ENCODE measurements at regions not wholly inside any gene's neighbourhood (a gene's known extent, or its start where the extent isn't known, plus 50 kb on each side); places are given as distances from the start of the nearest gene placed in this dataset.
"Not testable (repeated sequence)": the region's sequence is repeated elsewhere in the genome, so short reads cannot be mapped to it uniquely, and the experiment has no call there.

GRCh38 chr1:240722788-240723187 lies 110.8 kb upstream of the GREM2 start:
- Histone ChIP-seq H3K9me3 (no peaks in the 10 kb centered on the region), H3K36me3 (no peaks in the 10 kb centered on the region), H3K27ac (no peak overlapping the region), H3K4me3 (no peak overlapping the region), H3K4me1 (no peaks in the 10 kb centered on the region), H3K27me3 (ENCODE audit: low read depth) (no peaks in the 10 kb centered on the region)
- no peak for DNase-seq
- ATAC-seq: no peak
- intact Hi-C loops (cut with DNase I): no loop called here
- no peak for TF ChIP-seq CTCF (IDR thresholded peaks at IDR 0.05)

- no peak for TF ChIP-seq CTCF (IDR thresholded peaks at IDR 0.05)
Observed at GRCh38 chr1:240720976-240721375, 109.0 kb upstream of the GREM2 start.

GRCh38 chr1:240719953-240720700 lies 108.2 kb upstream of the GREM2 start:
- TF ChIP-seq CTCF (IDR thresholded peaks at IDR 0.05): no peak
- no peaks in the 10 kb centered on the region for H3K36me3 ChIP-seq
- intact Hi-C loops (cut with DNase I): no loop called here
- DNase-seq (no peak), ATAC-seq (no peak)
- H3K9me3 ChIP-seq: no peaks in the 10 kb centered on the region
- no peaks in the 10 kb centered on the region for H3K4me1 ChIP-seq
- H3K27ac ChIP-seq: no peak overlapping the region
- no peak overlapping the region for H3K4me3 ChIP-seq
- H3K27me3 ChIP-seq (ENCODE audit: low read depth): no peaks in the 10 kb centered on the region

More at GRCh38 chr1:240720976-240721375, 109.0 kb upstream of the GREM2 start:
- DNase-seq: no peak
- intact Hi-C loops (cut with DNase I): no loop called here
- Histone ChIP-seq H3K4me3 (no peak overlapping the region), H3K4me1 (no peaks in the 10 kb centered on the region), H3K9me3 (no peaks in the 10 kb centered on the region), H3K27ac (no peak overlapping the region), H3K27me3 (ENCODE audit: low read depth) (no peaks in the 10 kb centered on the region), H3K36me3 (no peaks in the 10 kb centered on the region)
- ATAC-seq: no peak

- H3K4me3 ChIP-seq; H3K4me1 ChIP-seq; H3K27me3 ChIP-seq (ENCODE audit: low read depth); ATAC-seq; H3K27ac ChIP-seq; H3K36me3 ChIP-seq; DNase-seq; H3K9me3 ChIP-seq; intact Hi-C loops (cut with DNase I): not testable (repeated sequence)
Observed at GRCh38 chr1:240716538-240716937, 104.6 kb upstream of the GREM2 start.

- intact Hi-C loops (cut with DNase I): no loop called here
- DNase-seq (no peak), ATAC-seq (no peak)
- Histone ChIP-seq H3K4me3 (no peak overlapping the region), H3K9me3 (no peaks in the 10 kb centered on the region), H3K27me3 (ENCODE audit: low read depth) (no peaks in the 10 kb centered on the region), H3K27ac (no peak overlapping the region), H3K36me3 (no peaks in the 10 kb centered on the region), H3K4me1 (no peaks in the 10 kb centered on the region)
- TF ChIP-seq CTCF (IDR thresholded peaks at IDR 0.05): no peak
Observed at GRCh38 chr1:240714568-240715292, 102.8 kb upstream of the GREM2 start.
